Endothelial cell of umbilical vein (primary cell): ENCODE measurements at regions not wholly inside any gene's neighbourhood (a gene's known extent, or its start where the extent isn't known, plus 50 kb on each side); places are given as distances from the start of the nearest gene placed in this dataset.

ENCODE experiments used
- BruUV-seq: library from RNA; stranded (reverse); fragments of 400-500 nt; replicated peaks from 2 replicates; lab custom pipeline; 2021; lab: Mats Ljungman, UMichigan
- CTCF ChIA-PET: fragments of 300-600, 350-600 bp; sonication (Branson Sonifier 250); formaldehyde crosslinking; loops from one replicate; lab custom pipeline; 2021; ENCODE audit warnings: antibody characterized with exemption, inconsistent platforms; lab: Charles Lee
- POLR2A ChIA-PET: fragments of 300-600, 350-600 bp; sonication (Branson Sonifier 250); formaldehyde crosslinking; loops from one replicate; lab custom pipeline; 2021; ENCODE audit warnings: antibody characterized with exemption, inconsistent platforms; lab: Charles Lee
- DNase-seq: peaks from one replicate; pipeline ENCODE4 v3.0.0-alpha.2; 2011; ENCODE audit warnings: low read depth, low spot score
- FAIRE-seq: peaks from 2 replicates; lab custom pipeline; 2011; peaks lifted over from hg19 to GRCh38; lab: Jason Lieb, UNC
- H2AFZ ChIP-seq: 2 replicates; pipeline ENCODE4 v1.6.0; 2012; ENCODE audit warnings: low read depth, low read length, control low read depth, inconsistent platforms
- H3K27ac ChIP-seq: 2 replicates; pipeline ENCODE4 v1.5.1; 2011; ENCODE audit warnings: low read depth, mild to moderate bottlenecking, control low read depth, low read length, moderate library complexity; ENCODE audit not compliant: insufficient read depth
- H3K27me3 ChIP-seq, 2 experiments: 2 replicates each; pipeline versions ENCODE4 v1.6.0 to v1.6.1; 2011; ENCODE audit warnings: low read length in 2 of 2, mixed read lengths in 1 of 2; ENCODE audit not compliant: control insufficient read depth in 2 of 2, insufficient read depth in 2 of 2
- H3K36me3 ChIP-seq, 2 experiments: 2 replicates in 1 of 2; 3 replicates in 1 of 2; pipeline ENCODE4 v1.5.1; 2011; ENCODE audit warnings: low read length in 2 of 2, mild to moderate bottlenecking in 1 of 2, moderate library complexity in 1 of 2; ENCODE audit not compliant: control insufficient read depth in 2 of 2, insufficient read depth in 2 of 2; ENCODE audit errors: extremely low read depth in 1 of 2
- H3K4me1 ChIP-seq: 3 replicates; pipeline ENCODE4 v1.5.1; 2011; ENCODE audit warnings: mild to moderate bottlenecking, low read length; ENCODE audit not compliant: control insufficient read depth, insufficient read depth; ENCODE audit errors: extremely low read depth
- H3K4me2 ChIP-seq: 2 replicates; pipeline ENCODE4 v1.6.1; 2011; ENCODE audit warnings: low read length, control low read depth, mixed read lengths; ENCODE audit not compliant: insufficient read depth
- H3K4me3 ChIP-seq, 3 experiments: fragments of 200-600 bp in 1 of 3; sonication (generic), shearing (Covaris generic) in 1 of 3; replicated peaks in 1 of 3; 2 replicates each; pipeline ENCODE4 v1.5.1; 2011 to 2016; ENCODE audit warnings: control low read depth in 3 of 3, low read length in 3 of 3, mild to moderate bottlenecking in 2 of 3, inconsistent platforms in 1 of 3, low read depth in 1 of 3, moderate library complexity in 1 of 3; ENCODE audit not compliant: insufficient read depth in 1 of 3
- H3K79me2 ChIP-seq: 2 replicates; pipeline ENCODE4 v1.6.0; 2012; ENCODE audit warnings: low read length, inconsistent platforms; ENCODE audit not compliant: control insufficient read depth, insufficient read depth
- H3K9ac ChIP-seq: replicated peaks from 2 replicates; pipeline ENCODE3; 2011; ENCODE audit warnings: low read length, control low read depth; ENCODE audit not compliant: insufficient read depth; ENCODE audit errors: extremely low read depth
- H3K9me1 ChIP-seq: replicated peaks from 3 replicates; pipeline ENCODE4 v1.6.0; 2011; ENCODE audit warnings: mild to moderate bottlenecking, low read length; ENCODE audit not compliant: control insufficient read depth, insufficient read depth; ENCODE audit errors: extremely low read depth
- H3K9me3 ChIP-seq: replicated peaks from 2 replicates; pipeline ENCODE4 v1.5.1; 2012; ENCODE audit warnings: low read length, inconsistent platforms; ENCODE audit not compliant: control insufficient read depth, insufficient read depth
- H4K20me1 ChIP-seq: replicated peaks from 2 replicates; pipeline ENCODE3; 2011; ENCODE audit warnings: mild to moderate bottlenecking, low read length; ENCODE audit not compliant: control insufficient read depth, insufficient read depth; ENCODE audit errors: extremely low read depth
- EZH2 ChIP-seq: IDR thresholded peaks from 2 replicates; pipeline ENCODE4 v1.6.1; 2012; ENCODE audit warnings: borderline replicate concordance, low read depth, mild to moderate bottlenecking, moderate library complexity, low read length, inconsistent platforms; ENCODE audit not compliant: severe bottlenecking
- FOS ChIP-seq: IDR thresholded peaks from 2 replicates; pipeline ENCODE4 v1.6.1; 2011; ENCODE audit warnings: mild to moderate bottlenecking, low read length, moderate library complexity, borderline replicate concordance; ENCODE audit not compliant: insufficient read depth
- GATA2 ChIP-seq: IDR thresholded peaks from 2 replicates; pipeline ENCODE4 v1.7.0; 2011; ENCODE audit warnings: low read depth, mild to moderate bottlenecking, moderate library complexity, mixed read lengths, low read length; ENCODE audit not compliant: insufficient read length, insufficient read depth
- JUN ChIP-seq: IDR thresholded peaks from 2 replicates; pipeline ENCODE4 v1.6.1; 2011; ENCODE audit warnings: borderline replicate concordance, low read depth; ENCODE audit not compliant: insufficient read length, insufficient read depth
- MYC ChIP-seq: IDR thresholded peaks from one replicate; pipeline ENCODE4 v1.6.1; 2011; ENCODE audit warnings: mild to moderate bottlenecking, low read depth, low read length
- POLR2A ChIP-seq: IDR thresholded peaks from 2 replicates; pipeline ENCODE4 v1.6.1; 2012; ENCODE audit warnings: low read depth, mild to moderate bottlenecking, control low read depth, low read length
- POLR2AphosphoS5 ChIP-seq: IDR thresholded peaks from 2 replicates; pipeline ENCODE4 v1.6.1; 2012; ENCODE audit warnings: low read depth, mild to moderate bottlenecking, control low read depth, low read length, moderate library complexity; ENCODE audit not compliant: insufficient read depth
- dilution Hi-C: fragments of 300-500 bp; cut with MboI; formaldehyde crosslinking; loops from one replicate; pipeline ENCODE4 v1.15.0; 2019; ENCODE audit warnings: low sequenced_read_pairs; ENCODE audit not compliant: extremely low pct_ligation_motif_present
- intact Hi-C: fragments of 100-400 bp; cut with micrococcal nuclease; formaldehyde crosslinking; loops from one replicate; pipeline ENCODE4 v1.10.0; 2022
- TF ChIP-seq, protein P1 (sequence below), 2 donors: IDR thresholded peaks; 1 replicate in 1 of 2; 2 replicates in 1 of 2; pipeline ENCODE4 v1.5.1; 2011; ENCODE audit warnings: low read length in 2 of 2, mild to moderate bottlenecking in 2 of 2, moderate library complexity in 2 of 2, control low read depth in 1 of 2, inconsistent platforms in 1 of 2, low read depth in 1 of 2; ENCODE audit not compliant: insufficient read depth in 1 of 2; ENCODE audit errors: extremely low read depth in 1 of 2
- TF ChIP-seq, protein P2 (sequence below): IDR thresholded peaks from 2 replicates; pipeline ENCODE4 v1.6.1; 2011; ENCODE audit not compliant: insufficient read depth, insufficient read length

DNA sequence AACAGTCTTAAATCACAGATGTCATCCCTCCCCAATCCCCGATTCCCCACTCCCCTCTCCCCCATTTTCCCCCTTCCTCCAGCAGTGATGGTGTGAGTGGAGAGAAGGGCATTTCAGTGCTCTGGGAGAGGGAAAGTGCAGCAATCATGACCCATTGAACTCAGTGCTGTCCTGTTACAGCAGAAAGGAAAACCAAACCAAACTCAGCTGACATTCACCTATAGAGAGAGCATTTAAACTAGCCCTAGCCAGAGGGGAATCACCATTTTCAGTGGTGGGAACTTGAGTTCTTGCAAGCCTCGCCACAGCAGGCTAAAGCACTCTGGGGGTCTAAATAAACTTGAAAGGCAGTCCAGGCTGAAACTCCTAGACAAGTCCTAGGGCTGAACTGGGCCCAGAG is 129.9 kb upstream of the COL21A1 start:
- ChIA-PET POLR2A (interaction anchor here (0.6 kb wide), 1 partner anchor 333 kb away, joined by 3 read pairs; no protein-coding TSS in a partner anchor), CTCF (no interaction called here)
- no TSS peak for BruUV-seq
- intact Hi-C loops (no loop called here), dilution Hi-C loops (no loop called here)
- peaks cover 6% of the 10 kb centered on the region for H3K4me1 ChIP-seq
- no peak overlapping the region for H3K9ac ChIP-seq
- no peaks in the 10 kb centered on the region for H3K9me3 ChIP-seq
- H3K27ac ChIP-seq, result no peak overlapping the region
- DNase-seq (no peak), FAIRE-seq (no peak)
- H3K9me1 ChIP-seq, result no peaks in the 10 kb centered on the region
- no peaks in the 10 kb centered on the region for H4K20me1 ChIP-seq
- TF ChIP-seq GATA2 (no peak), MYC (no peak), JUN (no peak), EZH2 (no peak), POLR2A (no peak), FOS (no peak), POLR2AphosphoS5 (no peak)
- TF ChIP-seq, protein P1, sequence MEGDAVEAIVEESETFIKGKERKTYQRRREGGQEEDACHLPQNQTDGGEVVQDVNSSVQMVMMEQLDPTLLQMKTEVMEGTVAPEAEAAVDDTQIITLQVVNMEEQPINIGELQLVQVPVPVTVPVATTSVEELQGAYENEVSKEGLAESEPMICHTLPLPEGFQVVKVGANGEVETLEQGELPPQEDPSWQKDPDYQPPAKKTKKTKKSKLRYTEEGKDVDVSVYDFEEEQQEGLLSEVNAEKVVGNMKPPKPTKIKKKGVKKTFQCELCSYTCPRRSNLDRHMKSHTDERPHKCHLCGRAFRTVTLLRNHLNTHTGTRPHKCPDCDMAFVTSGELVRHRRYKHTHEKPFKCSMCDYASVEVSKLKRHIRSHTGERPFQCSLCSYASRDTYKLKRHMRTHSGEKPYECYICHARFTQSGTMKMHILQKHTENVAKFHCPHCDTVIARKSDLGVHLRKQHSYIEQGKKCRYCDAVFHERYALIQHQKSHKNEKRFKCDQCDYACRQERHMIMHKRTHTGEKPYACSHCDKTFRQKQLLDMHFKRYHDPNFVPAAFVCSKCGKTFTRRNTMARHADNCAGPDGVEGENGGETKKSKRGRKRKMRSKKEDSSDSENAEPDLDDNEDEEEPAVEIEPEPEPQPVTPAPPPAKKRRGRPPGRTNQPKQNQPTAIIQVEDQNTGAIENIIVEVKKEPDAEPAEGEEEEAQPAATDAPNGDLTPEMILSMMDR (IDR thresholded peaks at IDR 0.05; ENCODE audit: extremely low read depth in 1 of 2, insufficient read depth in 1 of 2, low read depth in 1 of 2, low read length in 2 of 2), result no peak
- TF ChIP-seq, protein P2, sequence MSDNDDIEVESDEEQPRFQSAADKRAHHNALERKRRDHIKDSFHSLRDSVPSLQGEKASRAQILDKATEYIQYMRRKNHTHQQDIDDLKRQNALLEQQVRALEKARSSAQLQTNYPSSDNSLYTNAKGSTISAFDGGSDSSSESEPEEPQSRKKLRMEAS, result no peak
- no peak overlapping the region for H2AFZ ChIP-seq
- H3K36me3 ChIP-seq, result no peaks in the 10 kb centered on the region
- H3K4me2 ChIP-seq, result no peak overlapping the region
- H3K27me3 ChIP-seq, result no peaks in the 10 kb centered on the region
- H3K4me3 ChIP-seq, result no peak overlapping the region
- H3K79me2 ChIP-seq, result no peaks in the 10 kb centered on the region
